Stomach (tissue), 4 donors: ENCODE measurements at regions not wholly inside any gene's neighbourhood (a gene's known extent, or its start where the extent isn't known, plus 50 kb on each side); places are given as distances from the start of the nearest gene placed in this dataset.

ENCODE experiments used
- POLR2A ChIP-seq, 4 donors: fragments of 450-650 bp; IDR thresholded peaks; one replicate each; pipeline ENCODE4 v1.6.1; 2016; ENCODE audit warnings: antibody characterized with exemption in 4 of 4, control low read depth in 2 of 4, mild to moderate bottlenecking in 1 of 4, moderate library complexity in 1 of 4
- TF ChIP-seq, protein P1 (sequence below), 7 experiments: fragments of 450-650 bp in 4 of 7; fragments of 200-600 bp in 3 of 7; sonication (generic) in 3 of 7; IDR thresholded peaks; one replicate each; pipeline ENCODE4 v1.5.1; 2016 to 2019; ENCODE audit warnings: antibody characterized with exemption in 7 of 7, control low read depth in 2 of 7, mild to moderate bottlenecking in 1 of 7

DNA sequence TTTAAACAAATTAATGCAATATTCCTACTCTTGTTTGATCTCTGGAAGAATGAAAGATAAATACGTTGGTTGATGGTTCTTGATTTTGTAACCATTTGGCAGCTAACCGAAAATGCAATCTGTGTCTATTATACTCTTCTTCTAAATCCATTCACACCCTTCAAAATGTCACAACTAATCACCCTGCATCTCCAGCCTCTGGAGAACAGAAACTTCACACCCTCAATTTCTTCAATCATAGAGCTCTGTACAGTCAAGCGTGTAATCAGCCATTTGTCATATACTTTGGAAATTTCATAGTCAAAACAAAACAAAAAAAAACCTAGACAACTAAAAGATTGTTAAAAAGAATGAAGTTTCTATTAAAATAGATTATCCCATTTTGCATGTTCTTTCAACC lies 1482.3 kb upstream of the LRRTM1 start:
- no peak for TF ChIP-seq POLR2A (IDR thresholded peaks at IDR 0.05)
- TF ChIP-seq, protein P1, sequence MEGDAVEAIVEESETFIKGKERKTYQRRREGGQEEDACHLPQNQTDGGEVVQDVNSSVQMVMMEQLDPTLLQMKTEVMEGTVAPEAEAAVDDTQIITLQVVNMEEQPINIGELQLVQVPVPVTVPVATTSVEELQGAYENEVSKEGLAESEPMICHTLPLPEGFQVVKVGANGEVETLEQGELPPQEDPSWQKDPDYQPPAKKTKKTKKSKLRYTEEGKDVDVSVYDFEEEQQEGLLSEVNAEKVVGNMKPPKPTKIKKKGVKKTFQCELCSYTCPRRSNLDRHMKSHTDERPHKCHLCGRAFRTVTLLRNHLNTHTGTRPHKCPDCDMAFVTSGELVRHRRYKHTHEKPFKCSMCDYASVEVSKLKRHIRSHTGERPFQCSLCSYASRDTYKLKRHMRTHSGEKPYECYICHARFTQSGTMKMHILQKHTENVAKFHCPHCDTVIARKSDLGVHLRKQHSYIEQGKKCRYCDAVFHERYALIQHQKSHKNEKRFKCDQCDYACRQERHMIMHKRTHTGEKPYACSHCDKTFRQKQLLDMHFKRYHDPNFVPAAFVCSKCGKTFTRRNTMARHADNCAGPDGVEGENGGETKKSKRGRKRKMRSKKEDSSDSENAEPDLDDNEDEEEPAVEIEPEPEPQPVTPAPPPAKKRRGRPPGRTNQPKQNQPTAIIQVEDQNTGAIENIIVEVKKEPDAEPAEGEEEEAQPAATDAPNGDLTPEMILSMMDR (IDR thresholded peaks at IDR 0.05) = no peak
